ENCODE measurements at regions not wholly inside any gene's neighbourhood (a gene's known extent, or its start where the extent isn't known, plus 50 kb on each side); places are given as distances from the start of the nearest gene placed in this dataset.

GRCh38 chr10:50963063-50963462, 77.6 kb upstream of the A1CF start:
- no peak for DNase-seq (ENCODE audit: extremely low spot score)
- ChIA-PET CTCF (interaction anchor here (1.3 to 1.4 kb wide), 2 partner anchors 12 to 15 kb away, joined by 4 to 5 read pairs; no protein-coding TSS in a partner anchor), POLR2A (no interaction called here)
- TF ChIP-seq, protein P1, sequence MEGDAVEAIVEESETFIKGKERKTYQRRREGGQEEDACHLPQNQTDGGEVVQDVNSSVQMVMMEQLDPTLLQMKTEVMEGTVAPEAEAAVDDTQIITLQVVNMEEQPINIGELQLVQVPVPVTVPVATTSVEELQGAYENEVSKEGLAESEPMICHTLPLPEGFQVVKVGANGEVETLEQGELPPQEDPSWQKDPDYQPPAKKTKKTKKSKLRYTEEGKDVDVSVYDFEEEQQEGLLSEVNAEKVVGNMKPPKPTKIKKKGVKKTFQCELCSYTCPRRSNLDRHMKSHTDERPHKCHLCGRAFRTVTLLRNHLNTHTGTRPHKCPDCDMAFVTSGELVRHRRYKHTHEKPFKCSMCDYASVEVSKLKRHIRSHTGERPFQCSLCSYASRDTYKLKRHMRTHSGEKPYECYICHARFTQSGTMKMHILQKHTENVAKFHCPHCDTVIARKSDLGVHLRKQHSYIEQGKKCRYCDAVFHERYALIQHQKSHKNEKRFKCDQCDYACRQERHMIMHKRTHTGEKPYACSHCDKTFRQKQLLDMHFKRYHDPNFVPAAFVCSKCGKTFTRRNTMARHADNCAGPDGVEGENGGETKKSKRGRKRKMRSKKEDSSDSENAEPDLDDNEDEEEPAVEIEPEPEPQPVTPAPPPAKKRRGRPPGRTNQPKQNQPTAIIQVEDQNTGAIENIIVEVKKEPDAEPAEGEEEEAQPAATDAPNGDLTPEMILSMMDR (IDR thresholded peaks at IDR 0.05; ENCODE audit: control extremely low read depth, extremely low read depth, low read depth, missing control alignments): no peak

DNA sequence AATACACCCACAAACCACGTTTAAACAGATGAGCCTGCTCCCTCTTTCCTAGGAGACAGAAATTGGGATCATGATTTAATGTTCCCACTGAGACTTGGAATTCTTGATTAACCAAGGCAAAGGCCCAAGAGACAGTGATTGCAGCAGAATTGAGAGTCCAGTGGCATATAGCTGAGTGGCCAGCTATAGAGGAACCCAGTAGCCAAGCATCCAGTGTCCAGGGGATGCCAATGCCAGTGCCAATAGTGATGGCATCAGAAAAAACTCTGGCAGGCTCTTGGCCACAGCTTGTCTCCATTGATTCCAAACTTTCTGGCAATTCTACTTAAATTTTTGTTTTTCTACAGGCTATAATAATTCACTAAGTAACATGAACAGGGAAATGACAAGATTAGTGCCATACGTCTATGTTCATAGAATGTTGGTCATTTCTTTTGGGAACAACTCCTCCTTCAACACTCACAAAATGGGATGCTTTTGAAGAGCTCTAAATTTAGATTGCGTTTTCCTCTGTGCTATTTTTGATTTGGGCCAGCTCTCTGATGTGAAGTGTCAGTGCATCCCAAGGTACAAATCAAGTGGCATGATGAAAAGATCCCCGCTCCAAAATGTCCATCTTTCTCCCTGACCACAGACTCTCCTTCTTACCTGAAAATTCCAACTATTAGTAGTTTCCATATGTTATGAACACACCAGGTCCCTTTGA, 83.1 kb upstream of the A1CF start:
- TF ChIP-seq, protein P1 (IDR thresholded peaks at IDR 0.05; ENCODE audit: control extremely low read depth, extremely low read depth, low read depth, missing control alignments): no peak
- CTCF ChIA-PET: interaction anchor here (1.1 kb wide), 1 partner anchor 13 kb away, joined by 3 read pairs; no protein-coding TSS in a partner anchor
- no peak for DNase-seq (ENCODE audit: extremely low spot score)
- POLR2A ChIA-PET: no interaction called here

GRCh38 chr10:50972591-50972990, 87.2 kb upstream of the A1CF start:
- TF ChIP-seq, protein P1 (IDR thresholded peaks at IDR 0.05; ENCODE audit: control extremely low read depth, extremely low read depth, low read depth, missing control alignments): no peak
- no peak for DNase-seq (ENCODE audit: extremely low spot score)
- ChIA-PET CTCF (interaction anchor here (1.4 kb wide), 1 partner anchor 11 kb away, joined by 4 read pairs; no protein-coding TSS in a partner anchor), POLR2A (no interaction called here)

GRCh38 chr10:50981385-50981784, 92.9 kb upstream of the PRKG1 start:
- TF ChIP-seq, protein P1 (IDR thresholded peaks at IDR 0.05; ENCODE audit: control extremely low read depth, extremely low read depth, low read depth, missing control alignments): no peak
- ChIA-PET CTCF (interaction anchor here (1.2 kb wide), 1 partner anchor 13 kb away, joined by 3 read pairs; no protein-coding TSS in a partner anchor), POLR2A (no interaction called here)
- no peak for DNase-seq (ENCODE audit: extremely low spot score)

DNA sequence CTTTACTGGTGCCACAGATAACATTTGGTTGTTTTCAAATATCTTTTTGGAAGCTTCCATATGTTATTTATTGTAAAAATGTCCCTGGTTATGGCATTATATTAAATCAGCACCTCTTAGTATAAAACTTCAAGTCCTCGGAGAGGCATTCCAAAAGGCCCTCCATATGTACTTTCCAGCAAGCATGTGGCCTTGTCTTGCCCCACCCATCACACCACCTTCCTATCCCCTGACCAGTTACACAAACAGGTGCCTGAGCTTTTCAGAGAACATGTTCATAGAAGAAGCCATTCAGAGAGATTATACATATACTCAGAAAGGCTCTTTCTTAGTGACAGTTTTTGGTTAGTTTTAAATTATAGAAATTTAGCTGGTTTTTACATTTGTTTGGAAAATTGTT, 92.4 kb upstream of the PRKG1 start:
- TF ChIP-seq, protein P1 (IDR thresholded peaks at IDR 0.05; ENCODE audit: control extremely low read depth, extremely low read depth, low read depth, missing control alignments): no peak
- no peak for DNase-seq (ENCODE audit: extremely low spot score)
- CTCF ChIA-PET: interaction anchor here (1.2 kb wide), 2 partner anchors 14 kb away, joined by 3 read pairs; no protein-coding TSS in a partner anchor
- POLR2A ChIA-PET: no interaction called here

DNA sequence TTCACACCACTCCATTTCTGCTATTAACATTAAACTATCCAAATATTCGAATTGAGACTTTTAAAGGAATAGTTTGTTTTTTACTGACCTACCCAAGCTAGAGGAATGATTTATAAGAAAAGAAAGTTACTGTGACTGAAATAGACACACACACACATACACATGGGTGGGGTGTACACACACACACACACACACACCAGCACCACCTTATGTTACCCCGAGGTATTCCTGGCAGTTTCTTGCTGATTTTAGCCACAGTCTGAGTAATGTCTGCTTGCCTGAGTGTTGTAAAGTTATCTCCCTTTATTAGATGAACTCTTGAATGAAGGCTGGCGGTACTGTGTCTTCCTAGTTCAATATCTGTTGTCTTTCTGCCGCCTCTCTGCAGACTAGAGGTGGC, 91.3 kb upstream of the PRKG1 start:
- TF ChIP-seq, protein P1 (IDR thresholded peaks at IDR 0.05; ENCODE audit: control extremely low read depth, extremely low read depth, low read depth, missing control alignments): no peak
- no peak for DNase-seq (ENCODE audit: extremely low spot score)
- POLR2A ChIA-PET: no interaction called here
- CTCF ChIA-PET: interaction anchor here (1.2 kb wide), 1 partner anchor 13 kb away, joined by 3 read pairs; no protein-coding TSS in a partner anchor
